SK-N-MC (cell line): ENCODE measurements at regions not wholly inside any gene's neighbourhood (a gene's known extent, or its start where the extent isn't known, plus 50 kb on each side); places are given as distances from the start of the nearest gene placed in this dataset.

Source experiments
- DNase-seq: peaks from one replicate; pipeline ENCODE4 v3.0.0-alpha.2; 2011; ENCODE audit warnings: low read depth, low spot score
- H3K27ac ChIP-seq: fragments of 200-600 bp; sonication (generic); 2 replicates; pipeline ENCODE4 v1.5.1; 2016; ENCODE audit warnings: mixed run types
- H3K36me3 ChIP-seq: fragments of 200-600 bp; sonication (generic); 2 replicates; pipeline ENCODE4 v1.6.1; 2017; ENCODE audit warnings: antibody characterized with exemption, low read length, mixed read lengths; ENCODE audit not compliant: insufficient read depth
- H3K4me3 ChIP-seq: fragments of 200-600 bp; sonication (generic); 2 replicates; pipeline ENCODE4 v1.5.1; 2016
- H3K9ac ChIP-seq: fragments of 200-600 bp; sonication (generic); 2 replicates; pipeline ENCODE4 v1.8.0; 2017; ENCODE audit warnings: mixed run types, mixed read lengths; ENCODE audit not compliant: insufficient read length
- H3K9me3 ChIP-seq: fragments of 200-600 bp; sonication (generic); 2 replicates; pipeline ENCODE4 v1.6.1; 2017; ENCODE audit warnings: low read depth, mild to moderate bottlenecking, antibody characterized with exemption, low read length, moderate library complexity, mixed read lengths
- EZH2 ChIP-seq: fragments of 200-600 bp; sonication (generic); IDR thresholded peaks from one replicate; pipeline ENCODE4 v1.6.1; 2017; ENCODE audit warnings: antibody characterized with exemption
- FOXP2 ChIP-seq: optimal IDR thresholded peaks from 2 replicates; pipeline ENCODE3; 2011; ENCODE audit warnings: mild to moderate bottlenecking, moderate library complexity; ENCODE audit not compliant: insufficient read depth; ENCODE audit errors: extremely low read length, control extremely low read depth
- POLR2AphosphoS5 ChIP-seq: IDR thresholded peaks from 2 replicates; pipeline ENCODE4 v1.6.1; 2012; ENCODE audit warnings: mild to moderate bottlenecking, low read depth, low read length, borderline replicate concordance

- TF ChIP-seq POLR2AphosphoS5, result no peak
- TF ChIP-seq EZH2, result no peak
- no peak for TF ChIP-seq FOXP2
- 0 out of 2 replicates have a peak overlapping the region, but pooled peaks have one; percentile 2 for H3K27ac ChIP-seq
Measured at GRCh38 chr3:145177828-145178227, 983.2 kb downstream of the PLOD2 start.

GRCh38 chr3:145182196-145182911 lies 978.6 kb downstream of the PLOD2 start:
- Histone ChIP-seq H3K9ac (peak overlapping the region; percentile 55), H3K9me3 (no peaks in the 10 kb centered on the region), H3K36me3 (no peaks in the 10 kb centered on the region), H3K4me3 (peak overlapping the region; percentile 54), H3K27ac (peak overlapping the region; percentile 49)
- TF ChIP-seq POLR2AphosphoS5 (no peak), EZH2 (no peak), FOXP2 (no peak)
- DNase-seq, result no peak

More at GRCh38 chr3:145177828-145178227, 983.2 kb downstream of the PLOD2 start:
- Histone ChIP-seq H3K9ac (no peak overlapping the region), H3K9me3 (no peaks in the 10 kb centered on the region), H3K36me3 (no peaks in the 10 kb centered on the region), H3K4me3 (no peak overlapping the region)
- no peak for DNase-seq

- TF ChIP-seq EZH2, result no peak
- TF ChIP-seq FOXP2, result no peak
- no peak for TF ChIP-seq POLR2AphosphoS5
- no peak overlapping the region for H3K4me3 ChIP-seq
- H3K27ac ChIP-seq, result no peak overlapping the region
- H3K36me3 ChIP-seq, result no peaks in the 10 kb centered on the region
- DNase-seq, result no peak
- H3K9ac ChIP-seq, result no peak overlapping the region
- no peaks in the 10 kb centered on the region for H3K9me3 ChIP-seq
Measured at GRCh38 chr3:145183261-145183660, 977.7 kb downstream of the PLOD2 start.

- no peaks in the 10 kb centered on the region for H3K36me3 ChIP-seq
- DNase-seq, result no peak
Measured at GRCh38 chr3:145188079-145188770, 972.8 kb downstream of the PLOD2 start.

GRCh38 chr3:145190138-145190537 lies 970.8 kb downstream of the PLOD2 start:
- no peaks in the 10 kb centered on the region for H3K36me3 ChIP-seq
- H3K9ac ChIP-seq, result no peak overlapping the region
- H3K9me3 ChIP-seq, result no peaks in the 10 kb centered on the region
- no peak overlapping the region for H3K4me3 ChIP-seq
- H3K27ac ChIP-seq, result no peak overlapping the region
- DNase-seq, result no peak
- TF ChIP-seq EZH2 (no peak), FOXP2 (no peak), POLR2AphosphoS5 (no peak)

More at GRCh38 chr3:145188079-145188770, 972.8 kb downstream of the PLOD2 start:
- H3K9me3 ChIP-seq, result no peaks in the 10 kb centered on the region
- no peak overlapping the region for H3K4me3 ChIP-seq
- no peak overlapping the region for H3K9ac ChIP-seq
- TF ChIP-seq POLR2AphosphoS5 (no peak), FOXP2 (no peak), EZH2 (no peak)
- H3K27ac ChIP-seq, result no peak overlapping the region

GRCh38 chr3:145190761-145191160 lies 970.2 kb downstream of the PLOD2 start:
- H3K4me3 ChIP-seq, result no peak overlapping the region
- H3K27ac ChIP-seq, result no peak overlapping the region
- H3K9me3 ChIP-seq, result no peaks in the 10 kb centered on the region
- no peak for TF ChIP-seq FOXP2
- no peak for TF ChIP-seq EZH2
- TF ChIP-seq POLR2AphosphoS5, result no peak
- DNase-seq, result no peak
- H3K9ac ChIP-seq, result no peak overlapping the region
- H3K36me3 ChIP-seq, result no peaks in the 10 kb centered on the region

GRCh38 chr3:145191543-145191942 lies 969.4 kb downstream of the PLOD2 start:
- no peak overlapping the region for H3K27ac ChIP-seq
- no peaks in the 10 kb centered on the region for H3K36me3 ChIP-seq
- no peak overlapping the region for H3K9ac ChIP-seq
- H3K4me3 ChIP-seq, result no peak overlapping the region
- H3K9me3 ChIP-seq, result no peaks in the 10 kb centered on the region
- TF ChIP-seq FOXP2, result no peak
- TF ChIP-seq POLR2AphosphoS5, result no peak
- no peak for TF ChIP-seq EZH2
- DNase-seq, result no peak

- no peak for DNase-seq
- no peak overlapping the region for H3K9ac ChIP-seq
- no peak overlapping the region for H3K27ac ChIP-seq
- H3K4me3 ChIP-seq, result no peak overlapping the region
- peaks cover under 1% of the 10 kb centered on the region; the same call in 1 of the 2 replicates for H3K9me3 ChIP-seq
- H3K36me3 ChIP-seq, result no peaks in the 10 kb centered on the region
- TF ChIP-seq EZH2 (no peak), FOXP2 (no peak), POLR2AphosphoS5 (no peak)
Measured at GRCh38 chr3:145197051-145197820, 963.7 kb downstream of the PLOD2 start.
